OCI-LY1 (cell line): ENCODE measurements at regions not wholly inside any gene's neighbourhood (a gene's known extent, or its start where the extent isn't known, plus 50 kb on each side); places are given as distances from the start of the nearest gene placed in this dataset.

Experiments used
- H2AFZ ChIP-seq: fragments of 200-600 bp; sonication (generic), shearing (Covaris generic); 2 replicates; pipeline ENCODE4 v1.6.0; 2014; ENCODE audit warnings: antibody characterized with exemption, mild to moderate bottlenecking, low read length
- H3F3A ChIP-seq: fragments of 200-600 bp; sonication (generic), shearing (Covaris generic); 2 replicates; pipeline ENCODE4 v1.6.0; 2014; ENCODE audit warnings: mild to moderate bottlenecking, antibody characterized with exemption, low read length, moderate library complexity; ENCODE audit not compliant: insufficient read depth
- H3K27ac ChIP-seq: fragments of 200-600 bp; sonication (generic); 2 replicates; pipeline ENCODE4 v1.5.1; 2014; ENCODE audit warnings: low read length, mixed run types, mild to moderate bottlenecking, low read depth; ENCODE audit not compliant: poor library complexity, severe bottlenecking
- H3K27me3 ChIP-seq: fragments of 200-600 bp; sonication (generic); 2 replicates; pipeline ENCODE4 v1.6.0; 2014; ENCODE audit warnings: antibody characterized with exemption, mild to moderate bottlenecking, low read length, moderate library complexity; ENCODE audit not compliant: insufficient read depth
- H3K36me3 ChIP-seq: fragments of 200-600 bp; sonication (generic); 2 replicates; pipeline ENCODE4 v1.6.1; 2014; ENCODE audit warnings: mild to moderate bottlenecking, antibody characterized with exemption, low read length, moderate library complexity, mixed read lengths; ENCODE audit not compliant: insufficient read depth
- H3K4me1 ChIP-seq: fragments of 200-600 bp; sonication (generic); 2 replicates; pipeline ENCODE4 v1.5.1; 2014; ENCODE audit warnings: mild to moderate bottlenecking, low read length, moderate library complexity; ENCODE audit not compliant: insufficient read depth, severe bottlenecking
- H3K4me2 ChIP-seq: fragments of 200-600 bp; sonication (generic), shearing (Covaris generic); 2 replicates; pipeline ENCODE4 v1.6.1; 2014; ENCODE audit warnings: low read length
- H3K4me3 ChIP-seq: fragments of 200-600 bp; sonication (generic); 2 replicates; pipeline ENCODE4 v1.5.1; 2014; ENCODE audit warnings: low read length, low read depth, mild to moderate bottlenecking, mixed read lengths; ENCODE audit not compliant: poor library complexity, severe bottlenecking
- H3K79me2 ChIP-seq: fragments of 200-600 bp; shearing (Covaris generic); 2 replicates; pipeline ENCODE4 v1.6.1; 2016; ENCODE audit warnings: mixed run types, low read length, mixed read lengths; ENCODE audit not compliant: insufficient read depth
- H3K9ac ChIP-seq: fragments of 200-600 bp; sonication (generic), shearing (Covaris generic); 2 replicates; pipeline ENCODE4 v1.6.1; 2014; ENCODE audit warnings: mild to moderate bottlenecking, low read length, mixed read lengths
- H3K9me2 ChIP-seq: fragments of 200-600 bp; sonication (generic), shearing (Covaris generic); 2 replicates; pipeline ENCODE4 v1.6.1; 2014; ENCODE audit warnings: low read depth, mild to moderate bottlenecking, low read length, mixed read lengths
- H3K9me3 ChIP-seq: fragments of 200-600 bp; shearing (Covaris generic); 2 replicates; pipeline ENCODE4 v1.6.1; 2014; ENCODE audit warnings: low read length, mixed read lengths
- H4K20me1 ChIP-seq: fragments of 200-600 bp; sonication (generic), shearing (Covaris generic); 2 replicates; pipeline ENCODE4 v1.6.0; 2016; ENCODE audit warnings: mild to moderate bottlenecking, low read length; ENCODE audit not compliant: insufficient read depth
- CTCF ChIP-seq: fragments of 200-600 bp; sonication (generic), shearing (Covaris generic); IDR thresholded peaks from 2 replicates; pipeline ENCODE4 v1.5.1; 2017; ENCODE audit warnings: mild to moderate bottlenecking, antibody characterized with exemption, low read length, moderate library complexity, mixed read lengths
- EZH2 ChIP-seq: fragments of 200-600 bp; sonication (generic), shearing (Covaris generic); IDR thresholded peaks from 2 replicates; pipeline ENCODE4 v1.8.0; 2017; ENCODE audit warnings: borderline replicate concordance, mixed run types, mild to moderate bottlenecking, antibody characterized with exemption, low read length, moderate library complexity, mixed read lengths

- Histone ChIP-seq H3K4me1 (no peaks in the 10 kb centered on the region), H3K9me2 (no peaks in the 10 kb centered on the region), H3K9ac (no peak overlapping the region), H2AFZ (no peak overlapping the region), H3K9me3 (no peaks in the 10 kb centered on the region), H3K27ac (no peak overlapping the region), H3K79me2 (no peaks in the 10 kb centered on the region), H3K4me2 (no peak overlapping the region), H4K20me1 (no peaks in the 10 kb centered on the region), H3F3A (no peaks in the 10 kb centered on the region), H3K27me3 (no peaks in the 10 kb centered on the region), H3K4me3 (no peak overlapping the region), H3K36me3 (no peaks in the 10 kb centered on the region)
- TF ChIP-seq EZH2 (no peak), CTCF (no peak)
Observed at GRCh38 chr21:21831036-21831435, 832.8 kb downstream of the NCAM2 start.

GRCh38 chr21:21845901-21846300 lies 847.7 kb downstream of the NCAM2 start:
- no peak overlapping the region for H3K4me2 ChIP-seq
- no peaks in the 10 kb centered on the region for H3K79me2 ChIP-seq
- no peaks in the 10 kb centered on the region for H3K9me2 ChIP-seq
- TF ChIP-seq EZH2 (no peak), CTCF (no peak)
- H2AFZ ChIP-seq = no peak overlapping the region
- no peaks in the 10 kb centered on the region; the same call in 1 of the 2 replicates for H3K9me3 ChIP-seq
- H3K9ac ChIP-seq = no peak overlapping the region
- no peaks in the 10 kb centered on the region for H4K20me1 ChIP-seq
- H3K36me3 ChIP-seq = no peaks in the 10 kb centered on the region
- H3K4me1 ChIP-seq = no peaks in the 10 kb centered on the region
- H3K27me3 ChIP-seq = no peaks in the 10 kb centered on the region
- no peaks in the 10 kb centered on the region for H3F3A ChIP-seq
- H3K27ac ChIP-seq = no peak overlapping the region
- H3K4me3 ChIP-seq = no peak overlapping the region

GRCh38 chr21:21851205-21851604 lies 853.0 kb downstream of the NCAM2 start:
- no peak overlapping the region for H3K4me3 ChIP-seq
- no peak overlapping the region for H3K27ac ChIP-seq
- no peaks in the 10 kb centered on the region for H3K9me3 ChIP-seq
- TF ChIP-seq CTCF (no peak), EZH2 (no peak)
- no peak overlapping the region for H3K4me2 ChIP-seq
- no peaks in the 10 kb centered on the region for H3K27me3 ChIP-seq
- H3K9ac ChIP-seq = no peak overlapping the region
- no peaks in the 10 kb centered on the region for H3K4me1 ChIP-seq
- no peak overlapping the region for H2AFZ ChIP-seq
- no peaks in the 10 kb centered on the region for H4K20me1 ChIP-seq
- no peaks in the 10 kb centered on the region for H3K79me2 ChIP-seq
- H3F3A ChIP-seq = no peaks in the 10 kb centered on the region
- no peaks in the 10 kb centered on the region for H3K9me2 ChIP-seq
- no peaks in the 10 kb centered on the region for H3K36me3 ChIP-seq
